ENCODE measurements at regions not wholly inside any gene's neighbourhood (a gene's known extent, or its start where the extent isn't known, plus 50 kb on each side); places are given as distances from the start of the nearest gene placed in this dataset.

DNA sequence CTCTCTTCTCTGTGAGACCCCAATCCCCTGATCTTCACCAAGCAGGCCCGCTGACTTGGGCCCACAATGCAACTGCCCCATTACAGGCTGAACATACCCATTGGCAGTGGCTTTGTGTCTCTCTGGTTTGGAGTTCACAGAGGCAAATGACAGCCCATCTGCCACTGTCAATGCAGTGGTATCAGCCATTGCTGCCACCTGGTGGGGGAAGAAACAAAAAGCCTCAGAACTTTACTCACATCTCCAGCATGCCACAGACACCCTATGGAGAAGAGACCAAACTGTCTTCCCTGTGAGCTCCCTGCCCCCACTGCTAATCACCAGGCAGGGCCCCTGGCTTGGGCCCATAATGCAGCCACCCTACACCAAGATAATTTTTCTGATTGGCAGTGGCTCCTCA lies 729.3 kb upstream of the ACTRT1 start:
- Histone ChIP-seq H2AFZ (ENCODE audit: low read length) (no peak overlapping the region), H2AK5ac (ENCODE audit: low read depth, low read length) (no peak overlapping the region), H3K27ac (replicated peaks; ENCODE audit: low read length) (no peak overlapping the region), H3K23ac (ENCODE audit: low read depth, low read length, poor library complexity) (no peak overlapping the region), H2BK12ac (ENCODE audit: low read length) (no peak overlapping the region), H3K4me2 (ENCODE audit: insufficient read depth, low read length, poor library complexity, severe bottlenecking) (no peak overlapping the region), H3K4me1 (ENCODE audit: control insufficient read depth in 2 of 2, insufficient read depth in 1 of 2, low read depth in 1 of 2, low read length in 2 of 2) (no peaks in the 10 kb centered on the region), H4K91ac (ENCODE audit: low read depth, low read length, poor library complexity) (no peak overlapping the region), H4K8ac (ENCODE audit: low read depth, low read length) (no peak overlapping the region), H3K9ac (ENCODE audit: low read depth, low read length, poor library complexity) (no peak overlapping the region), H2BK5ac (ENCODE audit: low read length) (no peak overlapping the region), H3K4me3 (ENCODE audit: low read length in 2 of 2) (no peak overlapping the region), H3K36me3 (replicated peaks in 1 of 2; ENCODE audit: control insufficient read depth in 2 of 2, insufficient read depth in 2 of 2, low read length in 2 of 2) (no peaks in the 10 kb centered on the region), H2BK15ac (ENCODE audit: low read length) (no peak overlapping the region), H3K27me3 (ENCODE audit: control insufficient read depth in 3 of 3, insufficient read depth in 3 of 3, low read depth in 1 of 3, low read length in 3 of 3) (no peaks in the 10 kb centered on the region), H3K9me3 (replicated peaks in 1 of 2; ENCODE audit: control insufficient read depth in 2 of 2, insufficient read depth in 1 of 2, low read depth in 1 of 2, low read length in 2 of 2) (no peaks in the 10 kb centered on the region), H3K18ac (ENCODE audit: low read length) (no peak overlapping the region), H2BK120ac (ENCODE audit: low read depth, low read length) (no peak overlapping the region), H3K79me1 (ENCODE audit: low read depth, low read length) (no peaks in the 10 kb centered on the region), H3K4ac (ENCODE audit: low read length) (no peak overlapping the region), H3K14ac (ENCODE audit: low read length) (no peak overlapping the region)
- WGBS, 2 donors (ENCODE audit: extremely low coverage in 2 of 2, insufficient read length in 2 of 2, insufficient replicate concordance in 1 of 2), result no CpG with 5 or more reads among the region's 1 CpG
- DNase-seq (ENCODE audit: low spot score), result peak; percentile 3

GRCh38 chrX:128780934-128781333 lies 728.7 kb upstream of the ACTRT1 start:
- H3K9me3 ChIP-seq (replicated peaks in 1 of 2; ENCODE audit: control insufficient read depth in 2 of 2, insufficient read depth in 1 of 2, low read depth in 1 of 2, low read length in 2 of 2), result no peaks in the 10 kb centered on the region
- H2BK15ac ChIP-seq (ENCODE audit: low read length), result no peak overlapping the region
- no peak overlapping the region for H2BK120ac ChIP-seq (ENCODE audit: low read depth, low read length)
- H2BK12ac ChIP-seq (ENCODE audit: low read length), result no peak overlapping the region
- H3K4me3 ChIP-seq (ENCODE audit: low read length in 2 of 2), result no peak overlapping the region
- no peaks in the 10 kb centered on the region for H3K4me1 ChIP-seq (ENCODE audit: control insufficient read depth in 2 of 2, insufficient read depth in 1 of 2, low read depth in 1 of 2, low read length in 2 of 2)
- no CpG with 5 or more reads among the region's 5 CpGs for WGBS, 2 donors (ENCODE audit: extremely low coverage in 2 of 2, insufficient read length in 2 of 2, insufficient replicate concordance in 1 of 2)
- no peaks in the 10 kb centered on the region for H3K36me3 ChIP-seq (replicated peaks in 1 of 2; ENCODE audit: control insufficient read depth in 2 of 2, insufficient read depth in 2 of 2, low read length in 2 of 2)
- no peak overlapping the region for H3K14ac ChIP-seq (ENCODE audit: low read length)
- no peak overlapping the region for H2BK5ac ChIP-seq (ENCODE audit: low read length)
- no peak for DNase-seq (ENCODE audit: low spot score)
- H3K9ac ChIP-seq (ENCODE audit: low read depth, low read length, poor library complexity), result no peak overlapping the region
- no peak overlapping the region for H3K4ac ChIP-seq (ENCODE audit: low read length)
- no peaks in the 10 kb centered on the region for H3K27me3 ChIP-seq (ENCODE audit: control insufficient read depth in 3 of 3, insufficient read depth in 3 of 3, low read depth in 1 of 3, low read length in 3 of 3)
- no peaks in the 10 kb centered on the region for H3K79me1 ChIP-seq (ENCODE audit: low read depth, low read length)
- H4K8ac ChIP-seq (ENCODE audit: low read depth, low read length), result no peak overlapping the region
- peak overlapping the region; percentile 17 for H3K18ac ChIP-seq (ENCODE audit: low read length)
- no peak overlapping the region for H2AFZ ChIP-seq (ENCODE audit: low read length)
- no peak overlapping the region for H3K23ac ChIP-seq (ENCODE audit: low read depth, low read length, poor library complexity)
- no peak overlapping the region for H2AK5ac ChIP-seq (ENCODE audit: low read depth, low read length)
- no peak overlapping the region for H4K91ac ChIP-seq (ENCODE audit: low read depth, low read length, poor library complexity)
- no peak overlapping the region for H3K4me2 ChIP-seq (ENCODE audit: insufficient read depth, low read length, poor library complexity, severe bottlenecking)
- no peak overlapping the region for H3K27ac ChIP-seq (replicated peaks; ENCODE audit: low read length)

DNA sequence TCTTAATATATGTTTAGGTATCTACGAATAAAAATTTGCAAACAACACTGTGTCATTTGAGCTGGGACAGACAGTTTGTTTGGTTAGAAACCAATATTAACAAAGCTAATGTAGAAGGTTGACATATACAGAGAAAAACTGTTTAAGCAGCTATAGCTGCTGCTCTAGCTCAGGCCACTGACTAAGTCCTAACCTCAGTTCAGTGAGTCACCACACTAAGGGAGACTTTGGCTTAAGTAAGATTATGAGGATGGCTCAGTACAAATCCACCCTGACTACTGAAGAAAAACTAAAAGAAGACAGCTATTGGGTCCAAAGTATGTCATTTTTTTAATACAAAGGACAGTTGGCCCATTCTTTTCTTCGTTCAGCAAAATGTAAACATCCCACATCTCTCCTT lies 717.3 kb upstream of the ACTRT1 start:
- Histone ChIP-seq H3K23ac (ENCODE audit: low read depth, low read length, poor library complexity) (no peak overlapping the region), H3K4ac (ENCODE audit: low read length) (no peak overlapping the region), H2BK15ac (ENCODE audit: low read length) (no peak overlapping the region), H2AK5ac (ENCODE audit: low read depth, low read length) (no peak overlapping the region), H4K91ac (ENCODE audit: low read depth, low read length, poor library complexity) (no peak overlapping the region), H3K79me1 (ENCODE audit: low read depth, low read length) (no peaks in the 10 kb centered on the region), H3K27me3 (ENCODE audit: control insufficient read depth in 3 of 3, insufficient read depth in 3 of 3, low read depth in 1 of 3, low read length in 3 of 3) (no peaks in the 10 kb centered on the region), H3K27ac (replicated peaks; ENCODE audit: low read length) (no peak overlapping the region), H3K18ac (ENCODE audit: low read length) (no peak overlapping the region), H2BK5ac (ENCODE audit: low read length) (no peak overlapping the region), H3K9me3 (replicated peaks in 1 of 2; ENCODE audit: control insufficient read depth in 2 of 2, insufficient read depth in 1 of 2, low read depth in 1 of 2, low read length in 2 of 2) (no peaks in the 10 kb centered on the region), H2AFZ (ENCODE audit: low read length) (no peak overlapping the region), H3K4me1 (ENCODE audit: control insufficient read depth in 2 of 2, insufficient read depth in 1 of 2, low read depth in 1 of 2, low read length in 2 of 2) (no peaks in the 10 kb centered on the region), H3K4me3 (ENCODE audit: low read length in 2 of 2) (no peak overlapping the region), H2BK120ac (ENCODE audit: low read depth, low read length) (no peak overlapping the region), H3K9ac (ENCODE audit: low read depth, low read length, poor library complexity) (no peak overlapping the region), H3K36me3 (replicated peaks in 1 of 2; ENCODE audit: control insufficient read depth in 2 of 2, insufficient read depth in 2 of 2, low read length in 2 of 2) (no peaks in the 10 kb centered on the region), H2BK12ac (ENCODE audit: low read length) (no peak overlapping the region), H3K14ac (ENCODE audit: low read length) (no peak overlapping the region), H3K4me2 (ENCODE audit: insufficient read depth, low read length, poor library complexity, severe bottlenecking) (no peak overlapping the region), H4K8ac (ENCODE audit: low read depth, low read length) (no peak overlapping the region)
- no CpG with 5 or more reads among the region's 2 CpGs for WGBS, 2 donors (ENCODE audit: extremely low coverage in 2 of 2, insufficient read length in 2 of 2, insufficient replicate concordance in 1 of 2)
- DNase-seq (ENCODE audit: low spot score), result no peak

DNA sequence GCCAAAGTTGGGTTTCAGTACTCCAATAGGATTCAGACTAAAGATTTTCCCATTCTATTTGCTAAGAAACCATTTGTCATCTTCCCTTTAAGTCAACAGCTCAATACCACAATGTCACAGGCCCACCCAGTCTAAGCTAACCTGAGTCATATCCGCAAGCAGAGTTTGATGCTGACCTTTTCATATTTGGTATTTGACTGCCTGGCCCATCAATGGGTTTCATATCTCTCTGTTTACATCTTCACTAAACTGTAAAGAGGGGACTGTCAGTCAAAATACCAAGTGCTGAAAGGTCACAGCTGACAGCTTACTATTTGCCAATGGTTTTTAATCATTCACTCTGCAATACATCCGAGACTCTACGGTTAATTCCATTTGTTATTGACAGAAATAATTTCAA lies 707.5 kb upstream of the ACTRT1 start:
- DNase-seq (ENCODE audit: low spot score), result no peak
- Histone ChIP-seq H2BK12ac (ENCODE audit: low read length) (no peak overlapping the region), H2BK5ac (ENCODE audit: low read length) (no peak overlapping the region), H2AK5ac (ENCODE audit: low read depth, low read length) (no peak overlapping the region), H3K4me3 (ENCODE audit: low read length in 2 of 2) (no peak overlapping the region), H3K9me3 (replicated peaks in 1 of 2; ENCODE audit: control insufficient read depth in 2 of 2, insufficient read depth in 1 of 2, low read depth in 1 of 2, low read length in 2 of 2) (no peaks in the 10 kb centered on the region), H2BK120ac (ENCODE audit: low read depth, low read length) (no peak overlapping the region), H4K8ac (ENCODE audit: low read depth, low read length) (no peak overlapping the region), H3K18ac (ENCODE audit: low read length) (no peak overlapping the region), H3K27ac (replicated peaks; ENCODE audit: low read length) (no peak overlapping the region), H4K91ac (ENCODE audit: low read depth, low read length, poor library complexity) (no peak overlapping the region), H3K4me2 (ENCODE audit: insufficient read depth, low read length, poor library complexity, severe bottlenecking) (no peak overlapping the region), H3K4ac (ENCODE audit: low read length) (no peak overlapping the region), H3K23ac (ENCODE audit: low read depth, low read length, poor library complexity) (no peak overlapping the region), H3K9ac (ENCODE audit: low read depth, low read length, poor library complexity) (no peak overlapping the region), H2BK15ac (ENCODE audit: low read length) (no peak overlapping the region), H3K36me3 (replicated peaks in 1 of 2; ENCODE audit: control insufficient read depth in 2 of 2, insufficient read depth in 2 of 2, low read length in 2 of 2) (no peaks in the 10 kb centered on the region), H3K14ac (ENCODE audit: low read length) (no peak overlapping the region), H3K79me1 (ENCODE audit: low read depth, low read length) (no peaks in the 10 kb centered on the region), H2AFZ (ENCODE audit: low read length) (no peak overlapping the region), H3K4me1 (ENCODE audit: control insufficient read depth in 2 of 2, insufficient read depth in 1 of 2, low read depth in 1 of 2, low read length in 2 of 2) (no peaks in the 10 kb centered on the region), H3K27me3 (ENCODE audit: control insufficient read depth in 3 of 3, insufficient read depth in 3 of 3, low read depth in 1 of 3, low read length in 3 of 3) (no peaks in the 10 kb centered on the region)
- no CpG with 5 or more reads among the region's 3 CpGs for WGBS, 2 donors (ENCODE audit: extremely low coverage in 2 of 2, insufficient read length in 2 of 2, insufficient replicate concordance in 1 of 2)
